GM19240 (cell line): ENCODE measurements at regions not wholly inside any gene's neighbourhood (a gene's known extent, or its start where the extent isn't known, plus 50 kb on each side); places are given as distances from the start of the nearest gene placed in this dataset.

Experiments used
- DNase-seq: peaks from one replicate; pipeline ENCODE4 v3.0.0; 2011; ENCODE audit warnings: low spot score; ENCODE audit not compliant: insufficient read length

DNA sequence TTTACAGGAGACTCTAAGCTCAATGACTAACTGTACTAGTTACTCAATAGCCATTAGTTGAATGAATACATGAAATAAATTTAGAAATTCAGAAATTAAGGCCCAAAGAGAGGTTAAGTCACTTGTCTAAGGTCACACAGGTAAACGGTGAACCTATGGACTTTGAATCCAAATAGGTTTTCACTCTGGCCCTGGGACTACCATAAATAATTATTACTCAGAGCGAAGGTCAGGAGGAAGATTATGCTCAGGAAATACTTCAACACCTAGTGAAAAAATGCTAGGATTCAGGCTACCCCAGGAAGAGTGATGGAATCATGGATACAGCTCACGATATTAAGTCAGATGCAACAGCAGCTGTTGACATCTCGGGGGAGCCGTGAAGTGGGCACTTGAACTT lies 417.4 kb downstream of the GABRG2 start:
- DNase-seq, result no peak

GRCh38 chr5:162485666-162486292 lies 418.2 kb downstream of the GABRG2 start:
- no peak for DNase-seq

DNA sequence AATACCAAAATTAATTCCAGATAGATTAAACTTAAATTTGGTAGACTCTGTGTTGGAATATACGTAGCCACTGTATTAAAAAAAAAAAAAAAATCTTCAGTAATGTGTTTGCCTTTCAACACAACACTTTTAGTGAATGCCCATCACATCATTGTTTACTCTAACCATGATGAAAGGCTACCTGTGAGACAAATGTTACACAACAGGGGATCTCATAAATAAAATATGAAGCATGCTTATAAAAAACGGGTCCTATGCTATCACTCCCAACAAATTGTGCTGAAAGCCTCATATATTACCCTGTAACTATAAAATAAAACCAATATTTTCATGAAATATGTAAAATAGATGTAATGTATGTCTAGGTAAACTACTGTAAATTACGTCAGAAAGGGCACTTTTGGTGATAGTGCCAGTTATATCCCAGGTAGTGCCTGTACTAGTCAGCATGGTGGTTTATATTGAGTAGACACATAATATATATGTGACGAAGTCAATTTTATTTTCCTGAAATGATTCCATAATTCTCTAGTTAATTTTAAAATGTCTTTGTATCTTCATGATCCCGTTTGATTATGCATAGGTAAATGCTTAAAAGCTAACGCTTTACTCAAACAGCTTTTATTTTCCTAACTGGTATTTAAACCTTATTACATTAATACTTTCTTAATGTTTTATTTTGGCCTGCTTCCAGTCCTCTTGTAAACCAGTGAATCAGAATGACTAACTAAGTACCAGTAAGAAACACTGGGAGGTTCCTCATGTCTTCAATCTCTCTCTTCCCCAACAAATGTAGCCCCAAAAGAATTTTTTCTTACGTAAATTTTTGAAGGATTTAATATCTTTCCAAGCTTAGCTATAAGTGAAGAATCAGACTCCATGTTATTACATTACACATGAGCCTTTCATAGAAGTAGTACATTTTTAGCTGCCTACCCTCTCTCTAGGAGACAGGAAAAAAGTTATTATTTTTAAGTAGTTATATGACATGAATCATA lies 420.3 kb downstream of the GABRG2 start:
- no peak for DNase-seq

GRCh38 chr5:162496100-162496808 lies 428.7 kb downstream of the GABRG2 start:
- no peak for DNase-seq

DNA sequence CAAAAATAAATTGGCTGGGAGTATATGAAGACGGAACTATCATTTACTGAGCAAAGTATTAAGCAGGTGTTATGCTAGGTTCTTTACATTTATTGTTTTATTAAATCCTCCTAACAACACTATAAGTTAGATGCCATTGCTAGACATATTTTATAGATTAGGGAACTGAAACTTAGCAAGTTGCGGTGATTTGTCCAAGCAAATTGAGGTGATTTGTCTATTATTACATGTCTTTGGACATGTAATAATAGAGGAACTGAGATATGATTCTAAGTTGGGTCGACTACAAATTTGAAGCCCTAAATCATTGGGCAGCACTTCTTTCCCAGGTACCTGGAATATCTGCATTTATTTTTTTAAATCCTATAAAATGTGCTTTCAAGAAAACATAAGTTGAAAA lies 429.9 kb downstream of the GABRG2 start:
- DNase-seq, result no peak

DNA sequence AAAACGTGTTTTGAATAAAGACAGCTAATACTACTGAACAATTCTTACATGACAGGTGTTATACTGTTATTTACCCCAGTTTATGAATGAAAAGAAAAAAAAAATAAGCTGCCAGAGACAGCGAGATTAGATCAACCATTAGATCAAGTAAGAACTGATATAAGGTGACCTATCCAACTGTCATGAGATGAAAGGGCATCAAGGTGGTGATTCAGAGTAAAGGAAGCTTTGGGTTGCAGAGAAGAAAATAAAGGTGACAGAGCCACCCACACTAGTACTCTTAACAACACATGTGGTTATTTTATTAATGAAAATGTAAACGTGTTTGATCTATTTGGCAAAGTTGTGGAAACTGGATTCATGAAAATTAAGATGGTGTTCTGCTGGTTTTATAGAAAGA lies 435.2 kb downstream of the GABRG2 start:
- no peak for DNase-seq

- no peak for DNase-seq
Observed at GRCh38 chr5:162503796-162504195, 436.2 kb downstream of the GABRG2 start.

- no peak for DNase-seq
Observed at GRCh38 chr5:162512935-162513565, 445.5 kb downstream of the GABRG2 start.

DNA sequence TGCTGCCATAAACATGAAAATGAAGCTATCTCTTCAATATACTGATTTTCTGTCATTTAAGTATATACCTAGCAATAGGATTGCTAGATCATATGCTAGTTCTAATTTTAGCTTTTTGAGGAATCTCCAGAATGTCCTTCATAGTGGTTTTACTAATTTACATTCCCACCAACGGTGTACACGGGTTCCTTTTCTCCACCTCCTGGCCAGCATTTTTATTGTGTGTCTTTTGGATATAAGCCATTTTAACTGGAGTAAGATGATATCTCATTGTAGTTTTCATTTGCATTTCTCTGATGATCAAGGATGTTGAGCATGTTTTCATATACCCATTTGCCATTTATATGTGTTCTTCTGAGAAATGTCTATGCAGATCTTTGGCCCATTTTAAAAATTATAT lies 446.5 kb downstream of the GABRG2 start:
- DNase-seq, result no peak

DNA sequence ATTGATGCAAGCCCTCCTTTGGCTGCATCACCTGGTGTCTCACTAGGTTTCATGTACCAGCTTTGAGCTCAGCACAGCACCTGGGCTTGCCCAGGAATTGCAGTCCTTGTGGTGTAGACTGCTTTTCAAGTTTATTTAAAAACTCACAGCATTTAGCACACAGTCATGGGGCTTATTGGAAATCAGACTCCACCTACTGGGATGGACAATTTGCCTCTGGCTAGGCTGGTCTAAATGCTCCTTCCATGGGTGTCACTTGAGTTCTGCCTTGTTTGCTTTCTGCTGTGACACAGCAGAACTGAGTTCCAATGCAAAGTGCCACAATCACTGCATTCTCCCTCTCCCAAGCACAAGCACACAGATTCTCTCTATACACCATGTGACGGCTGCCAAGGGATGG lies 453.3 kb downstream of the GABRG2 start:
- no peak for DNase-seq

DNA sequence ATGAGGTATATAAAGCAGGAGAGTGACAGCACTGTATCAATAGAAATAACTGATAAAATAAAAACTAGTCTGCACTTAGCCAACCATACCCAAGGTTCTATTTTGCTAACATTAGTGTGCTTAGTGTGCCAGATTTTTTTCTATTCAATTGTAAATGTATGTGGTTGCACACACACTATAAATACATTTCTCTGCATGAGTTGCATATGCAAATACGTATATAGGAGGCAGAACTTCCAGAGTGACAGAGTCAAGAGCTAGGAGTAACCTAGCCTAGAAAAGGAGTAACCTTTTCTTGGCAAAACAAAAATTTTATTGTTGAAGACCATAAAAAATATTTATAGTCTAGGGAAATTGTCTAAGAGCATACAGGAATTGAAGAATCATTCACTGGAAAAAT lies 461.6 kb downstream of the GABRG2 start:
- DNase-seq, result no peak

DNA sequence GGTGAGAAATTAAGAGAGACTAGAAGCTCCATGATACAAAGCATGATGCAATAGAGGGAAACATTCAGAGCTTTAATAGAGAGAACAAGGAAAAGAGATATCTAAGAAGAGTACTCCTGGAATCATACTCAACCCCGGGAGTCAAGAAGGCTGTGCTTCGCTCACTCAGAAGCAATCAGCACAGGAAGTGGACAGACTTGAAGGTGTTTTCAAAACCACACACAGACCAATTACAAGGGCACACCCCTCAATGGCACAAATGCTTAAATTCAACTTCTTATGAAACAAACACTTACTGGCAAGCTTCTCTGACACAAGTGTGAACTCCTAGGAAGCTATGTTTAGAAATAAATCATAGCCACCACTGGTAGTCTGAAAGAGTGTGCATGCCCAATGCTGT lies 462.3 kb downstream of the GABRG2 start:
- no peak for DNase-seq

- DNase-seq, result no peak
Observed at GRCh38 chr5:162543437-162543836, 475.9 kb downstream of the GABRG2 start.

DNA sequence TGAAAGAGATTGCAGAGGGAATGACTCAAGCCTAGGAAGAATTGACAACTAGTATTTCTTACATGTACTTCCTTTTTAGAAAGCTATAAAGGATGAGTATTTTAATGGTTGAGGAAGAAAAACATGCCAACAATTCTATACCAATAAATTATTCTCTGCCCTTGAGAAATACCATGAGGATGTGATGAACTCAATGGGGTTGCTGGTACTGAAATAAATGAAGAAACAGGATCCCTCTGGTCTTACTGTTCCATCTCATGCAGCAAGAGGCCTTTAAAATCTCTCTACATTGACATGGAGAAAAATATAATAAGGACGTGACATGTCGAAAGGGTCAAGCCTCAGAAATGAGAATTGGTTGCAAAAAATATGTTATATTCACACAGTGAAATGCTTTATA lies 477.3 kb downstream of the GABRG2 start:
- no peak for DNase-seq

GRCh38 chr5:162550236-162550635 lies 482.7 kb downstream of the GABRG2 start:
- no peak for DNase-seq

- DNase-seq, result no peak
Observed at GRCh38 chr5:162558120-162558519, 490.5 kb downstream of the GABRG2 start.

DNA sequence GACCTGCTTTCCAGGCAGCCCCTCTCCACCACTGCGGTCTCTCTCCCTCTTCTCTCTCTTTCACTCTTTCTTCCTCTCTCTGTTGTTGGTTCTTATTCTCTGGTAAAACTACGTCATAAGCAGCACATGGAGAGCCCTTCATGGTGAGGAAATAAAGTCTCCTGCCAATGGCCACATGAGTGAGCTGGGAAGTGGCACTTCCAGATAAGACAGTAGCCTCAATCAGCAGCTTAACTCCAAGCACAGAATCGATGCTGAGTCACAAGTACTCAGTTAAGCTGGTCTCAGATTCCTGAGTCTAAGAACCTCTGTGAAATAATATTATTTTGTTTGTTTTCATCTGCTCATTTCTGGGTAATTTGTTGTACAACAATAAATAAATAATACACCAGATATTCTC lies 500.1 kb downstream of the GABRG2 start:
- no peak for DNase-seq

DNA sequence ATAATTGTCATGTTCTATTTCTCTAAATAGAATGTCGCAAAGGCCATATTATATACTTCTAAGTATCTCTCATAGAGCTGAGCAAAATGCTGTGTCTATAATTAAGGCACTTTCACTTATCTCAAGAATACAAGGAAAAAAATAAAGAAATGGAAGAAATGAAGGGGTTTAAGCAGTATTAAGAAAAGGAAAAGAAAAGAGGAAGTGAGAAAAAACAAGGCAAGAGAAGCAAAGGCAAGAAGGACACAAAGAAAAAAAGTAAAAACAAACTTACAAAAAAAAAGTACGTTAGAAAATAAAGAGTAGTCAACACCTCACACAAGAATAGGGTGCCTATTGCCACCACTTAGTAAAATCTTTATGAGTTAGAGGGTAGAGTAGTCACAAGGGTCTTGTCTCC lies 506.2 kb downstream of the GABRG2 start:
- no peak for DNase-seq

GRCh38 chr5:162591724-162592123 lies 524.2 kb downstream of the GABRG2 start:
- DNase-seq, result no peak

- no peak for DNase-seq
Observed at GRCh38 chr5:162593881-162594280, 526.3 kb downstream of the GABRG2 start.

DNA sequence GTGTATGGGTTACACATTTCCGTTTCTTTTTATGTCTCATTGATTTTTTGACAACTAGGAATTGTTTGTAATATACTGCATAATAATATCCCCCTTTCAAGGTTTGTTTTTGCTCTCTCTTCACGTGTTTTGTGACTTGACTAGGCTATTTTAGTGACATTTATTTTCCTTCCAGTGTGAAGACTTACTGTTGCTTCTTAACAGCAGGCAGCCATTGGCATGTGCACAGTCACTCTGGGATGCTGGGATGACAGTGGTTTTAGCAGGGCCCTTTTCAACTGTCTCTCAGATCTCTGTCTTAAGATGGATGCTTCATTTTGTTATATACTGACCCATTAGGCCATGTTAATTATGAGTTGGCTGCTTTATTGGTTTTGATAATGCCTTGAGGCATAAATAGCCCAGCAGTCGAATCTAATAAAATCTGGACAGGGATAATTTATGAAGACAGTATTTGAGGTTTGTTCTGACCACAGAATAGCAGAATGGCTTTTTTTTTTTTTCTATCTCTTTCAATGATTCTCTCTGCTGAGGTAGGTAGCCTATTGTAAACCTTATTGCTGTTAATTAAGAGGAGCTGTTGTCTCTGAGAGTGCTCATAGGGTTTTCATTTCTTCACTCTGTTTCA lies 536.0 kb downstream of the GABRG2 start:
- DNase-seq, result no peak
